HG02642 (cell line): ENCODE measurements at regions not wholly inside any gene's neighbourhood (a gene's known extent, or its start where the extent isn't known, plus 50 kb on each side); places are given as distances from the start of the nearest gene placed in this dataset.

Experiments used
- ATAC-seq: cut with Tn5 transposase; IDR thresholded peaks from one replicate; pipeline ENCODE4 v1.9.1; 2021; ENCODE audit warnings: mild to moderate bottlenecking; ENCODE audit not compliant: unreplicated experiment, poor library complexity

- no peak for ATAC-seq
Measured at GRCh38 chrX:13152518-13153185, 108.2 kb upstream of the FAM9C start.

- ATAC-seq = no peak
Measured at GRCh38 chrX:13151828-13152517, 107.6 kb upstream of the FAM9C start.

GRCh38 chrX:13149702-13150350 is 105.4 kb upstream of the FAM9C start:
- ATAC-seq = no peak

GRCh38 chrX:13147733-13148132 is 103.3 kb upstream of the FAM9C start:
- no peak for ATAC-seq

GRCh38 chrX:13147147-13147546 is 102.7 kb upstream of the FAM9C start:
- no peak for ATAC-seq

GRCh38 chrX:13144927-13145655 is 100.7 kb upstream of the FAM9C start:
- no peak for ATAC-seq

GRCh38 chrX:13142891-13143290 is 98.5 kb upstream of the FAM9C start:
- no peak for ATAC-seq

GRCh38 chrX:13140007-13140406 is 95.6 kb upstream of the FAM9C start:
- ATAC-seq = no peak

- no peak for ATAC-seq
Measured at GRCh38 chrX:13131396-13132137, 87.1 kb upstream of the FAM9C start.

GRCh38 chrX:13130816-13131215 is 86.4 kb upstream of the FAM9C start:
- ATAC-seq = no peak

GRCh38 chrX:13128104-13128503 is 83.7 kb upstream of the FAM9C start:
- no peak for ATAC-seq

GRCh38 chrX:13126775-13127174 is 82.4 kb upstream of the FAM9C start:
- no peak for ATAC-seq

GRCh38 chrX:13125188-13125587 is 80.8 kb upstream of the FAM9C start:
- no peak for ATAC-seq

- ATAC-seq = no peak
Measured at GRCh38 chrX:13123857-13124345, 79.5 kb upstream of the FAM9C start.

- ATAC-seq = no peak
Measured at GRCh38 chrX:13123247-13123856, 78.9 kb upstream of the FAM9C start.

GRCh38 chrX:13121020-13121555 is 76.7 kb upstream of the FAM9C start:
- ATAC-seq = no peak

- ATAC-seq = no peak
Measured at GRCh38 chrX:13120017-13120416, 75.6 kb upstream of the FAM9C start.

GRCh38 chrX:13119386-13119785 is 75.0 kb upstream of the FAM9C start:
- no peak for ATAC-seq

GRCh38 chrX:13115146-13115855 is 70.9 kb upstream of the FAM9C start:
- no peak for ATAC-seq
